ENCODE measurements at regions not wholly inside any gene's neighbourhood (a gene's known extent, or its start where the extent isn't known, plus 50 kb on each side); places are given as distances from the start of the nearest gene placed in this dataset.
A peak's percentile ranks its signal among the peaks of the same experiment; 100 is the strongest.

GRCh38 chr14:101050901-101051490 is 147.5 kb upstream of the RTL1 start:
- Histone ChIP-seq H2AFZ (replicated peaks; ENCODE audit: low read length, poor library complexity) (no peak overlapping the region), H3K56ac (ENCODE audit: extremely low read depth, insufficient read depth, low read length) (no peak overlapping the region), H4K8ac (ENCODE audit: low read depth in 2 of 2, low read length in 2 of 2) (no peak overlapping the region), H3K9me3 (ENCODE audit: control insufficient read depth, insufficient read depth, low read length) (no peaks in the 10 kb centered on the region), H3K4me2 (ENCODE audit: low read depth, low read length) (no peak overlapping the region), H2BK15ac (ENCODE audit: low read depth, low read length) (no peak overlapping the region), H3K4ac (ENCODE audit: low read depth, low read length) (no peak overlapping the region), H3K27ac (ENCODE audit: insufficient read depth, low read length) (no peak overlapping the region), H2AK9ac (replicated peaks; ENCODE audit: low read depth, low read length, poor library complexity) (peak overlapping the region; percentile 23), H2BK20ac (ENCODE audit: low read depth, low read length) (no peak overlapping the region), H2BK120ac (ENCODE audit: low read depth, low read length) (no peak overlapping the region), H3K9ac (ENCODE audit: low read depth, low read length) (no peak overlapping the region), H2BK5ac (ENCODE audit: low read depth, low read length, poor library complexity, severe bottlenecking) (no peak overlapping the region), H4K91ac (ENCODE audit: insufficient read depth, low read depth, low read length) (no peak overlapping the region), H3K4me1 (ENCODE audit: control insufficient read depth, insufficient read depth, low read length) (0 out of 2 replicates have a peak, but pooled peaks cover 1% of the 10 kb centered on the region), H4K5ac (ENCODE audit: low read depth, low read length) (no peak overlapping the region), H3K36me3 (ENCODE audit: control insufficient read depth, insufficient read depth, low read length) (peaks cover 93% of the 10 kb centered on the region), H3K14ac (replicated peaks; ENCODE audit: low read depth, low read length) (no peak overlapping the region), H3K4me3 (ENCODE audit: insufficient read depth, low read depth, low read length) (no peak overlapping the region), H3K9me1 (ENCODE audit: insufficient read depth, low read length) (peaks cover 16% of the 10 kb centered on the region), H3K27me3 (ENCODE audit: control insufficient read depth, insufficient read depth, low read length) (no peaks in the 10 kb centered on the region), H3K18ac (ENCODE audit: low read depth, low read length) (no peak overlapping the region), H2AK5ac (ENCODE audit: low read depth, low read length) (no peak overlapping the region), H3K79me1 (ENCODE audit: low read depth in 1 of 2, low read length in 2 of 2) (peaks cover 4 to 41% of the 10 kb centered on the region in 2 experiments; a peak in 3 of 4 replicates), H3K23ac (ENCODE audit: low read depth, low read length) (no peak overlapping the region), H4K20me1 (ENCODE audit: insufficient read depth, low read length) (peaks cover 17% of the 10 kb centered on the region)
- in situ Hi-C loops (cut with MboI; ENCODE audit: low sequenced_read_pairs) = no loop called here
- DNase-seq = no peak
- no CpG with 5 or more reads among the region's 17 CpGs for WGBS, 2 experiments (ENCODE audit: extremely low coverage in 2 of 2, insufficient read length in 1 of 2)
- ATAC-seq (ENCODE audit: low read depth) = no peak
- POLR2A ChIA-PET (ENCODE audit: unreplicated experiment) = no interaction called here
- dilution Hi-C loops (cut with HindIII; ENCODE audit: low sequenced_read_pairs, unreplicated experiment) = no loop called here
- TF ChIP-seq POLR2A (IDR thresholded peaks at IDR 0.05; ENCODE audit: low read depth, low read length) (no peak), MAZ (IDR thresholded peaks at IDR 0.05; ENCODE audit: borderline replicate concordance, low read depth, low read length) (no peak), NFE2L2 (IDR thresholded peaks at IDR 0.05; ENCODE audit: low read depth, low read length) (no peak), MXI1 (IDR thresholded peaks at IDR 0.05; ENCODE audit: borderline replicate concordance, low read depth, low read length) (no peak), RFX5 (IDR thresholded peaks at IDR 0.05; ENCODE audit: low read depth, low read length) (no peak), CHD1 (IDR thresholded peaks at IDR 0.05; ENCODE audit: low read depth, low read length) (no peak), FOS (IDR thresholded peaks at IDR 0.05; ENCODE audit: low read depth, low read length) (no peak), ELK1 (IDR thresholded peaks at IDR 0.05; ENCODE audit: borderline replicate concordance, low read depth, low read length) (no peak), USF2 (IDR thresholded peaks at IDR 0.05; ENCODE audit: low read depth, low read length) (no peak), CEBPB (IDR thresholded peaks at IDR 0.05; ENCODE audit: low read depth, low read length) (no peak), RCOR1 (IDR thresholded peaks at IDR 0.05; ENCODE audit: insufficient replicate concordance, low read length) (no peak), MAFK (IDR thresholded peaks at IDR 0.05; ENCODE audit: low read depth, low read length) (no peak), RAD21 (IDR thresholded peaks at IDR 0.05; ENCODE audit: low read length) (no peak), SMC3 (IDR thresholded peaks at IDR 0.05; ENCODE audit: low read depth, low read length) (no peak), BHLHE40 (IDR thresholded peaks at IDR 0.05; ENCODE audit: low read depth, low read length) (no peak)
- TF ChIP-seq, protein P1, sequence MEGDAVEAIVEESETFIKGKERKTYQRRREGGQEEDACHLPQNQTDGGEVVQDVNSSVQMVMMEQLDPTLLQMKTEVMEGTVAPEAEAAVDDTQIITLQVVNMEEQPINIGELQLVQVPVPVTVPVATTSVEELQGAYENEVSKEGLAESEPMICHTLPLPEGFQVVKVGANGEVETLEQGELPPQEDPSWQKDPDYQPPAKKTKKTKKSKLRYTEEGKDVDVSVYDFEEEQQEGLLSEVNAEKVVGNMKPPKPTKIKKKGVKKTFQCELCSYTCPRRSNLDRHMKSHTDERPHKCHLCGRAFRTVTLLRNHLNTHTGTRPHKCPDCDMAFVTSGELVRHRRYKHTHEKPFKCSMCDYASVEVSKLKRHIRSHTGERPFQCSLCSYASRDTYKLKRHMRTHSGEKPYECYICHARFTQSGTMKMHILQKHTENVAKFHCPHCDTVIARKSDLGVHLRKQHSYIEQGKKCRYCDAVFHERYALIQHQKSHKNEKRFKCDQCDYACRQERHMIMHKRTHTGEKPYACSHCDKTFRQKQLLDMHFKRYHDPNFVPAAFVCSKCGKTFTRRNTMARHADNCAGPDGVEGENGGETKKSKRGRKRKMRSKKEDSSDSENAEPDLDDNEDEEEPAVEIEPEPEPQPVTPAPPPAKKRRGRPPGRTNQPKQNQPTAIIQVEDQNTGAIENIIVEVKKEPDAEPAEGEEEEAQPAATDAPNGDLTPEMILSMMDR (conservative IDR thresholded peaks at IDR 0.05; ENCODE audit: low read depth, low read length) = no peak
- intact Hi-C loops (cut with micrococcal nuclease) = no loop called here
- no TSS peak for BruUV-seq (replicated peaks)
- CTCF ChIA-PET = no interaction called here
